Motor neuron (in vitro differentiated cells): ENCODE measurements at regions not wholly inside any gene's neighbourhood (a gene's known extent, or its start where the extent isn't known, plus 50 kb on each side); places are given as distances from the start of the nearest gene placed in this dataset.

Experiments
- ATAC-seq, 8 experiments: fragments of 200-7000 bp; cut with Tn5 transposase; replicated peaks in 6 of 8; 2 replicates each; pipeline ENCODE4 v1.8.0; 2021; ENCODE audit warnings: mild to moderate bottlenecking in 8 of 8, moderate library complexity in 8 of 8
- H3K27ac ChIP-seq, 2 donors: fragments of 250-450 bp; sonication (Bioruptor Pico); 2 replicates each; pipeline ENCODE4 v1.9.0; 2021; ENCODE audit warnings: antibody characterized with exemption in 2 of 2, mild to moderate bottlenecking in 2 of 2, moderate library complexity in 1 of 2
- H3K4me1 ChIP-seq, 2 donors: fragments of 250-450 bp; sonication (Bioruptor Pico); replicated peaks in 1 of 2; 2 replicates each; pipeline ENCODE4 v1.6.1; 2021; ENCODE audit warnings: antibody characterized with exemption in 2 of 2, mild to moderate bottlenecking in 2 of 2, moderate library complexity in 1 of 2
- H3K4me3 ChIP-seq, 5 donors: fragments of 250-450 bp; sonication (Bioruptor Pico); 2 replicates each; pipeline ENCODE4 v1.9.0; 2021; ENCODE audit warnings: antibody characterized with exemption in 5 of 5, mild to moderate bottlenecking in 5 of 5, moderate library complexity in 4 of 5
- WGBS, 10 experiments: fragments of 450-650 bp; shearing (Covaris generic); methylation state at CpG; one replicate each; pipeline ENCODE4 v1.0.0; 2022; 5-methylcytosine and 5-hydroxymethylcytosine counted together
- in situ Hi-C, 9 experiments: fragments of 400-800 bp; cut with MboI; loops; one replicate each; pipeline ENCODE4 v1.15.0; 2021; ENCODE audit warnings: low sequenced_read_pairs in 9 of 9, low pct_unique_long_range_greater_than_20kb in 2 of 9; ENCODE audit not compliant: unreplicated experiment in 9 of 9

GRCh38 chr9:76557674-76558225, 98.8 kb downstream of the GCNT1 start:
- 90 to 100% methylated on average over 1 of the region's 1 CpG; no CpG with 5 or more reads in 8 of the 10 experiments for WGBS, 10 experiments
- Histone ChIP-seq H3K27ac (no peak overlapping the region), H3K4me1 (peaks cover 9 to 12% of the 10 kb centered on the region in 2 donors), H3K4me3 (no peak overlapping the region)
- in situ Hi-C loops: no loop called here
- peak; percentile 30 to 99 (median 72) for ATAC-seq

DNA sequence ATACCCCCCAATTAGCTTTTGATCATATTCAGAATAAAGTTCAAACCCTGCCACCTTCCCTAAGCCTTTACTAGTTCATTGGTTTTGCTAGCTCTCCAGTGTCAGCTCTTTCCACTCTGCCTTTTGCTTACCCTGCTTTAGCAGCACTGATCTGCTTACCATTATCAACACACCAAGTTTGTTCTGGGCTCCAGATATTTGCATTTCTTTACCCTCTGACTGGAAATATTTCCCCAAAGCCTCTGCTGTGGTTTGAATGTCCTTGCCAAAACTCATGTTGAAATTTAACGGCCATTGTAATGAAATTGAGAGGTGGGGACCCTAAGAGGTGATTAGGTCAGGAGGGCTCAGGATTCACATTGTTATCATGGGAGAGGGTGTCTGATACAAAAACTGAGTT, 99.5 kb downstream of the GCNT1 start:
- in situ Hi-C loops: no loop called here
- WGBS, 10 experiments: 0 to 100% (median 86%) methylated on average over 1 of the region's 1 CpG; no CpG with 5 or more reads in 5 of the 10 experiments
- no peak overlapping the region for H3K4me3 ChIP-seq

GRCh38 chr9:76559286-76559685, 100.3 kb downstream of the GCNT1 start:
- Histone ChIP-seq H3K4me1 (peaks cover 9 to 12% of the 10 kb centered on the region in 2 donors), H3K27ac (no peak overlapping the region), H3K4me3 (no peak overlapping the region)
- ATAC-seq: no peak
- in situ Hi-C loops: no loop called here

More for the DNA sequence above, 99.5 kb downstream of the GCNT1 start:
- no peak for ATAC-seq
- H3K27ac ChIP-seq: no peak overlapping the region
- H3K4me1 ChIP-seq: peaks cover 9 to 12% of the 10 kb centered on the region in 2 donors

DNA sequence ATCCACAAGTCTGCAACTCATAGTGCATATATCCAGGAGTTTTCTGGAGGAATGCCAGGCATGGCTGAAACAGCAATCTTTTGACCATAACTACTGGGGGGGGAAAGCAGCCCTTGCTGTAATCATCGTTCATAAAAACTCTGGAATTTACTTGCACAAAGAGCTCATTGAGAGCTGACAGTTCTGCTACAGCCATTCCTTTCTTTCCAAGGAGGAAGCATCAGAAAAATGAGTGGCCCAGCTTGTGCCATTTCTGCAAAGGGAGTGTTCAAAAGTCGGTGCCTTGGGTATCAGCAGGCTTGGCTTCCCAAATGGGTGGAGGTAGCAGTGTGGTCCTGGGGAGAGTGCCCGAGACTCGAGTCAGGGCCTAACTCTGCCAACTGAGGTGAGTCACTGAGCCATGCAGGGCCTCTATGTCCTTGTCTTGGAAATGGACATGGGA, 101.5 kb downstream of the GCNT1 start:
- in situ Hi-C loops: no loop called here
- 14 to 100% (median 80%) methylated on average over 1 to 4 of the region's 4 CpGs; no CpG with 5 or more reads in 2 of the 10 experiments for WGBS, 10 experiments
- ATAC-seq: peak in 5 of 8 experiments; percentile 19 to 55 (median 35)
- Histone ChIP-seq H3K27ac (peak overlapping the region in 1 of 2 donors; percentile 12), H3K4me1 (peaks cover 9 to 12% of the 10 kb centered on the region in 2 donors), H3K4me3 (no peak overlapping the region)

DNA sequence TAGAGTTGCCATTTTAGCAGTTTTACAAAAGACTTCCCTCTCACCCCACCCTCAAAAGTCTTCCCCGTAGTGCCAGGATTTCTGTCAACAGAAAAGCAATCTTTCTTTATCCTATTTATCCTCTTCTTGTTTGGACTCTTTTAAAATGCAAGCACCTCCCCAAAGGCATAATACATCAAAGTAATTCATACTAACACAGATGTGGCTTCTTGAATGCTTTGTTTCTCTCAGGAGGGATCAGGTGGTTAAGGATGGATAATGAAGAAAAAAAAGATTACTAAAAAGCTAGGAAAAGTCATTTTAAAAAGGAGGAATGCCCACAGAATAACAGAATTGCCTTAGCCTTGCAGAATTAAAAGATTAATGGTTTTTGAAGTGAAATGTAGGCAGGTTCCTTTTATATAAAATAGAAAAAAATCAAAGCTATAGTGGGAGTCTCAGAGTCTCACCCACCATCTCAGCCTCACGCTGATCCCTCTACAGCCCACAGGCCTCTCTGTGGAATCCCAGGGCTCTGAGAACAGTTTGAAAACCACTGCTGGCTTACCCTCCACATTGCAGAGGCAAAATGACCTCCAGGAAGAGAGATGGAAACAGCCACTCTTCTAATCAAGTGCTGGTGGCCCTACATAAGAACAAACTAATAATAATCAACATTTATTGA, 102.2 kb downstream of the GCNT1 start:
- WGBS, 10 experiments: 17 to 94% (median 47%) methylated on average over 1 to 2 of the region's 2 CpGs; no CpG with 5 or more reads in 2 of the 10 experiments
- ATAC-seq: peak in 5 of 8 experiments; percentile 65 to 78 (median 69)
- in situ Hi-C loops: no loop called here
- Histone ChIP-seq H3K4me3 (no peak overlapping the region), H3K4me1 (peaks cover 9 to 12% of the 10 kb centered on the region in 2 donors), H3K27ac (peak overlapping the region in 1 of 2 donors; percentile 72)
